GM21367 (cell line): ENCODE measurements at regions not wholly inside any gene's neighbourhood (a gene's known extent, or its start where the extent isn't known, plus 50 kb on each side); places are given as distances from the start of the nearest gene placed in this dataset.
A peak's percentile ranks its signal among the peaks of the same experiment; 100 is the strongest.
"Not testable (repeated sequence)": the region's sequence is repeated elsewhere in the genome, so short reads cannot be mapped to it uniquely, and the experiment has no call there.

Experiments used
- ATAC-seq: cut with Tn5 transposase; IDR thresholded peaks from one replicate; pipeline ENCODE4 v1.9.1; 2021; ENCODE audit not compliant: unreplicated experiment

DNA sequence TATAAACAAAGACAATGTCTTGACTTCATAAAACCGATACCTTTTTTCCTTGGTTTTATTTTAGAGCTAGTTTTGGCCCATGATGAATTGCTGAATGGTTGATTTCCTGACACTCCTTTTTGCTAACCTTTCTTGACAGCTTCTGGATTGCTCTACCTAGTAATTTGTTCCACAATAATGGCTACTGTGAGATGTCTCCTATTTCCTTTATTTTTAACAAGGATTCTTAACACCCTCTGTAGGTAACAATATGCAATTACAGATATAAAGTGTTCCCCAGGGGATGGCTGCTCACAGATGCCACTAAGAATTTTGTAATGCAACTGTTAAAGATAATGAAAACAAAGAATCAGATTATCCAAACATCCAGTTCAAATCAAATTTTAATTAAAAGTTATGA, 100.8 kb upstream of the ATP5MC3 start:
- ATAC-seq, result peak; percentile 74

DNA sequence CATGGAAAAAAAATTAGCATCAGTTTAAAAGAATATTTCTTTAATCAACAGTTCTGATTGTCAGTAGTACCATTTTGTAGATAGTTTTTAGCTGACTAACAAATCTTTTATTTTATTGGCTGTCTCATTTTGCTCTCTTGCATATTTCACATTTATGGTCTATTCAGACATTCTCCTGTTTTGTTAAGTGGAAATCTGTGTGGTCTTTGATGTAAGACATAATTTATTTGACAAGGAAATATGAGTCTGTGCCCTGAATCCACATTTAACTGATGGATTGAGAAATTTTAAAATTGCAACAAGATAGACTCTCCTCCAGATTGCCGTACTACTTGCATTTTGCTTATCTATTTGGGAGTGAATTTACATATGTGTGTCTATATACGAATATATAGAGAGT, 96.3 kb upstream of the ATP5MC3 start:
- no peak for ATAC-seq

DNA sequence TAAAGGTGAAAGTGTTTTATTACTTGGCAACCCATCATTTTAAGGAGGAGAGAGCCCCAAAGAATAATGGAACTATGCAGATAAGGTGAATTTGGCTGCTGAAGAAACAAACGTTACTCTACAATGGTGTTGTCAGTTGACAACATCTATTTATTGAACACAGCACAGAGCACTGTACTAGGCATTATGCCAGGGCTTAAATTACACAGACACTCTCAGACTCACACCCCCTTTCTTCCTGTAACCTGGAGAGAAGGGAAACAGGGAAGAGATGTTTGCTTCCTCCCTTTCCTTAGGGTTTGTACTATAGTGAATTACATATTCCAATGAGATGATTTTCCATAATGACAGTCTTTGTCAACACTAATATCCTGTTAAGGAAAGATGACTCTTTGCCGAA, 94.0 kb upstream of the ATP5MC3 start:
- no peak for ATAC-seq

DNA sequence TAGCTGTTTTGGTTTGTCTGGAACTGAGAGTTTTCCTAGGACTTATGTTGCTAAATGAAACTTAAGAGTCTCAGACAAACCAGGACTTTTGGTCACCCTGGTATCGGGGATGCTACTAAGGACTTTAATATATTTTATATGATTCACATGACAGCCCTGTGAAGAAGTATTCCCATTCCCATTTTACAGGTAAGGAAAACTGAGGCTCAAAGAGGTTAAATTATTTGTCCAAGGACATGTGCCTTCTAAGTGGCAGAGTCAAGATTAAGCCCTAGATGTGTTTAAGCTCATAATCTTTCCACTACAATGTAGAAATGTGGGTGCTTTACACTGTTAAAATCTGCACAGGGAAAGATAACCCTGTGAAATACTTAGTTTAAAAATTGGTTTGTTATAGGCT, 77.7 kb upstream of the ATP5MC3 start:
- ATAC-seq, result no peak

DNA sequence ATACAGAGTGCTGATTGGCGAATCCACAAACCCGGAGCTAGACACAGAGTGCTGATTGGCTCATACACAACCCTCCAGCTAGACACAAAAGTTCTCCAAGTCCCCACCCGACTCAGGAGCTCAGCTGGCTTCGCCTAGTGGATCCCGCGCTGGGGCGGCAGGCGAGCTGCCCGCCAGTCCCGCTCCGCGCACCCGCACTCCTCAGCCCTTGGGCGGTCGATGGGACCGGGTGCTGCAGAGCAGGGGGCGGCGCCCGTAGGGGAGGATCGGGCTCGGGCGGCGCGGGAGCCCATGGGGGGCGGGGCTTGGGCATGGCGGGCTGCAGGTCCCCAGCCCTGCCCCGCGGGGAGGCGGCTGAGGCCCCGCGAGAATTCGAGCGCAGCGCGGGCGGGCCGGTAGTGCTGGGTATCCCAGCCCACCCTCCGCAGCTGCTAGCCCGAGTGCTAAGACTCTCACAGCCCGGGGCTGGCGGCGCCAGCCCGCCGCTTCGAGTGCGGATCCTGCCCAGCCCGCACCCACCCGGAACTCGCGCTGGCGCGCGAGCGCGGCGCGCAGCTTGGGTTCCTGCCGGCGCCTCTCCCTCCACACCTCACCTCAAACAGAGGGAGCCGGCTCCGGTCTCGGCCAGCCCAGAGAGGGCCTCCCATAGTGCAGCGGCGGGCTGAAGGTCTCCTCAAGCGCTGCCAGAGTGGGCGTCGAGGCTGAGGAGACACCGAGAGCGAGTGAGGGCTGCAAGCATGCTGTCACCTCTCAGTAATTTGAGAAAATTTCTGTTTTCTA, 75.5 kb upstream of the ATP5MC3 start:
- no peak for ATAC-seq

DNA sequence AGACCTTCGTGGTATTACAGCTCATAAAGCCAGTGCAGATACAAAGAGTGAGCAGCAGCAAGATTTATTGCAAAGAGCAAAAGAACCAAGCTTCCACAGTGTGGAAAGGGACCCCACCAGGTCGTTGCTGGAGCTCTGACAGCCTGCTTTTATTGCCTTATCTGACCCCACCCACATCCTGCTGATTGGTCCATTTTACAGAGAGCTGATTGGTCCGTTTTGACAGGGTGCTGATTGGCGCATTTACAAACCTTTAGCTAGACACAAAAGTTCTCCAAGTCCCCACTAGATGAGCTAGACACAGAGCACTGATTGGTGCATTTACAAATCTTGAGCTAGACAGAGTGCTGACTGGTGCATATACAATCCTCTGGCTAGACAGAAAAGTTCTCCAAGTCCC, 74.9 kb upstream of the ATP5MC3 start:
- not testable (repeated sequence) for ATAC-seq

DNA sequence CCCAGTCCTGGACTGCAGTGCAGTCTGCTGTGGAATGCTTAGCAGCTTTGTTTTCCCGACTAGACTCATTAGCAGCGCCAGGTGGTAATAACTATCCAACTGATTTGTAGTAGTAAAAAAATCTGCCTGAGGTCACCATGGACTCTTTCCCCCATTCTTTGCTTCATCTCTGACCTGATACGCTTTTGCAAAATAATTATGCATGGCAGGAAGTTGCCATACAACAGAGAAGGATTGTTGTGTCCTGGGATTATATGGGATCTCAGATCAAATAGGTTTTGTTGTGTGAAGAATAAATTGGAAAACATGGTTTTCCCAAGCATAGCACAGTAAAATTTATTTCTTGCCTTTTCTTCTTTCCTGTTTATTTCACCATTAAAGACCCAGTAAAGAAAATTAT, 72.4 kb upstream of the ATP5MC3 start:
- no peak for ATAC-seq

DNA sequence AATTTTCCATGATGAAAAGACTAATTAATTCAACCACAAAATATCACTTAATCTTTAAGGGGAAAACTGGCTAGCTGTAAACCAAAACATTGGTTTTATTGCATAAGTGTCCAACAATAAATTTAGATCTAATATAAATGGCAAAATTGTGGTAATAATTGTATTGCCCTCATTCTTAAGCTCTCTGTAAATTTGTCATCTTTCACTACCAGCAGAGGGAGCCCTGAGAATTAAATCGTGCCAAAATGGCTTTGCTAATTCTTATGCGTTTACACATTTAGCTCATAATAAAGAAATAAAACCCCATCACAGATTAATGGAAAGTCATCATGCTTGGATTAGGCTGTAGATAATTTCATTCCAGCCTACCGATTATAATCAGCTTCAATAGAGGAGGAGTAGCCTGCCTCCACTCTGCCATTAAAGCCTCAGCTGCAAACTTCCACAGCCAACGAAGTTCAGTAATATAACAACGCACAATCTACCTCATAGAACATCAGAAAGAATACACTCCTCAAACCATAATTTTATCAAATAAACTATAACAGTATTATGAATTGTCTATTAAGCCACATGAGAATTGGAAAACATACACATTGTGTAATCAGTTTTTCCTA, 70.0 kb upstream of the ATP5MC3 start:
- ATAC-seq, result no peak

DNA sequence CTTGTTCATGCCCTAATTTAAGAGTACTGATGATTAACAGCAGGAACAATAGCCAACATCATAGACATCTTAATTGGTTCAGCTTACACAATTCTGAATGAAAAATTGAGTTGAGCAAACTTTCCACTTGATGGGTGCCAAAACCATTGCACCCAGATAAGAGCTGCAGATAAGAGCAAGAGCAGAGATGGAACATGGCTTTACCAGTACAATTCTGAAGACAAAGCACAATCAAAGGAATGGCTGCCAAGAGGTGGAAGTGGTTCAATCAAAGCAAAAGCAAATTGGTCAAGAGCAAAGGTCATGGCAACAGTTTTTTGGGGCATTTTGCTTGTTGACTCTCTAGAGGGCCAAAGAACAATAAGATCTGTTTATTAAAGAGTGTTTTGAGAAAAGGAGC, 65.6 kb upstream of the ATP5MC3 start:
- ATAC-seq, result no peak

DNA sequence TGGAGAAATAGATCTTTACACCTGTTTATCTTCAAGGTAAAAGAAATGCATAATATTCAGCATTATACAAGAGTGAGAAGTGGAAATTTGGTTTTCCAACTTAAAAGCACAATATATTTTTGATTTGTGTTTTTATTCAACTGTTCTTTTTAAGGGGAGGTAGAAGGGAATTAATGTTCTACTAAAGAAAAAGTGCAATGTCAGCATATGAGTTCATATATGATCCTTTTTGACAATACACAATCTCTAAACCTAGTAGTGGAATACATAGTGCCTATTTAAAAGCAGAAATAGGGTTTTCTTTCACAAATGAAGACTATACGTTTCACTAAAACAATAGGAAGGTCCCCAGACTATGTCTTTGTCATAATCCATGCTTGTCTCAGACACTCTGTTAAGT, 63.2 kb upstream of the ATP5MC3 start:
- no peak for ATAC-seq

DNA sequence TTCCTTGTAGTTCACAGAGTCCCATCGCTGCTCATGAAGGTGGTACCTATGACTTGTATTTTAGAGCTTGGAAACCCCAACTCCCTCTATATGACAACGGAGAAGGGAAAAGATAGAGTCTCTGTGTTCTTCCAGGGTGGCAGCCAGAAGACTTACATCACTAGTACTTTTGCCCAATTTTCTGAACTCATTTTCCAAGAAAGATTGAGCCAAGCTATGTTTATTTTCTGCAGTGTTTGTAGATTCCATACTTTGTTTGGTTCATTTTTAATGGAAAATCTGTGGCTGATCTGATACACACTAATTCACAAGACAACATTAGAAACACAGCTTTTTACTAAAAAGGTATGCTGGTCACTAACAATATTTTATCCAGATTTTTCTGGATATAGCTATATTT, 60.2 kb upstream of the ATP5MC3 start:
- no peak for ATAC-seq

DNA sequence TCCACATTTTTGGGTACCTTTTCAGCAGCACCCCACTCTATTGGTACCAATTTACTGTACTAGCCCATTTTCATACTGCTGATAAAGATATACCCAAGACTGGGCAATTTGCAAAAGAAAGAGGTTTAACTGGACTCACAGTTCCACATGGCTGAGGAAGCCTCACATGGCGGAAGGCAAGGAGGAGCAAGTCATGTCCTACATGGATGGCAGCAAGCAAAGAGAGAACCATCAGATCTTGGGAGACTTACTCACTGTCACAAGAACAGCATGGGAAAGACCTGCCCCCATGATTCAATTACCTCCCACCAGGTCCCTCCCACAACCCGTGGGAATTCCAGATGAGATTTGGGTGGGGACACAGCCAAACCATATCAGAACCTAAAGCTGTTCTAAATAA, 58.5 kb upstream of the ATP5MC3 start:
- not testable (repeated sequence) for ATAC-seq

DNA sequence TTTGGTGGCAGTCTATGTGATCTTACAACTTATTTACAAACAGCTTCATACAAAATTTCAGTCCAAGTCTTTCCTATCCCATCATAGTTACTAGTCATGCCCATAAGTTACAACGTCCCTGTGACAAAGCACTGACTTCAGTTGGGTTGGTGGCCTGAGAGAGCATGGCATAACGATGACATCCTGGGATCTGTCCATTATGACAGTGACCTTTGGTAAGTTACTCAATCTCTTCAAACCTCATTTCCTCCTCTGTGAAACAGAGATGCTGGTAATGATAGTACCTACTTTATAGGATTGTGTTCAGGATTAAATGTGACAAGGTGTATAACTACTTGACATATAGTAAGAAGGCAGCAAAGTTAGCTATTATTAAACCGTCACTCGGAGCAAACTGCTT, 55.4 kb upstream of the ATP5MC3 start:
- no peak for ATAC-seq

DNA sequence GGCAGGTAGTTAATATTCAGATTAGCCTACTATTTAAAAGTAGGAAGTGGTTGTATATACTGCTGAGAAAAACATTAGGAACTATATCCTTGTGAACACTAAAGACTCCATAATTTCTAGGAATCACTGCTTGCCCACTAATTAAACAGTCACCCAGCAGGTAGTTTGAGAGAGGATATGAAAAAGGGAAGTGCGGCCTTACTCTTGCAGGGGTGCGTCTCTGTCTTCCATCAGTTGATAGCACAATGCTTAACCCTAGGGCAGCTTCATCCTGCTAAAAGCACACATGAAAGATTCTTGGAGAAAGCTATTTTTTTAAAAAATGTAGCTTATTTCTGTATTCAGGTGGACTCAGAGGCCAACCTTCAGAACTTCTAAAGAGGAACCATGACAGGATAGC, 53.1 kb upstream of the ATP5MC3 start:
- peak; percentile 90 for ATAC-seq

DNA sequence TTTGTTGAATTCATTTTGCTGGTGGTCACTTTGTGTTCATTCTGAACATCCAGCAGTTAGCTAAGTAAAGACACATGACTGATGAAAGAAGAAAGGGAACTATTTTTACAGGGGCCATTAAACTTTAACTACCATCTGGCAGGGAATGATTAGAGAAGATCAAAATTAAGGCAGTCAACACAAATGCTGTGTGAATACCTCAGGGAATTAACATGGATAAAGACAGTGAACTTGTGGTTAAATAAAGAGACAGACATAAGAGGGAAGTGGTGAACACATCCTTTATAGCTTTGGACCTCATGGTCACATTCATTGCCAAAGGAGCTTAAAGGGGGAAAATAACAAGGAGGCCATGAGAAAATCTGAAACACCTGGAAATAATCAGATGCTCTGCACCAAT, 52.6 kb upstream of the ATP5MC3 start:
- ATAC-seq, result no peak

DNA sequence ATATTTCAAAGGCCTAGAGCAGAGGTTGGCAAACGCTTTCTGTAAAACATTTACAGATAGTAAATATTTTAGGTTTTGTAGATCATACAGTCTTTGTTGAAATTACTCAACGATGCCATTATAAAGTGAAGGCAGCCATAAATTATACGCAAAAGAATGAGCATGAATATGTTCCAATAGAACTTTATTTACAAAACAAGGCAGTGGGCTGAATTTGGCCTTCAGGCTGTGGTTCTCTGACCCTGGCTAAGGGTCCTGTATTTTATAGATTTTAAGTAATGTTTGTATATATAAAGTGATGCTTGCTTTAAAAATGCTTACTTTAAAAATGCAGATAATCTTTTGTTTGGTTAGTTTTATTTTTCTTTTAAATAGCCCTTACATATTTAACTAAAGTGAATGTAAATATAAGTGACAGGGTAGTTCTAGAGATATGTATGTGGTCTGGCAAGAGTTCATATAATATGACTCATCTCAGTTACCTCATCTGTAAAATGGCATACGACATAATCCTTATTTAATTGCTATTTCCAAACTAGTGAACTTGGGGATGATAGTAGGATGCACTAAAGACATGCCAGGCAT, 51.7 kb upstream of the ATP5MC3 start:
- no peak for ATAC-seq
